ENCODE measurements at regions not wholly inside any gene's neighbourhood (a gene's known extent, or its start where the extent isn't known, plus 50 kb on each side); places are given as distances from the start of the nearest gene placed in this dataset.

- TF ChIP-seq CTCF (IDR thresholded peaks at IDR 0.05) (no peak), POLR2A (IDR thresholded peaks at IDR 0.05) (no peak)
Observed at GRCh38 chr6:156449569-156449968, 327.6 kb upstream of the ARID1B start.
